Liver (tissue), 8 donors: ENCODE measurements at regions not wholly inside any gene's neighbourhood (a gene's known extent, or its start where the extent isn't known, plus 50 kb on each side); places are given as distances from the start of the nearest gene placed in this dataset.

Experiments used
- DNase-seq: peaks from one replicate; pipeline ENCODE4 v3.0.0-alpha.2; 2017; ENCODE audit warnings: low spot score
- H3K27ac ChIP-seq, 2 donors: one replicate each; pipeline ENCODE4 v1.7.0; 2013; ENCODE audit warnings: inconsistent platforms in 2 of 2, low read length in 2 of 2, control low read depth in 1 of 2, low read depth in 1 of 2, mild to moderate bottlenecking in 1 of 2
- H3K27me3 ChIP-seq, 4 donors: one replicate each; pipeline versions ENCODE4 v1.6.1 to v1.7.0; 2013; ENCODE audit warnings: low read length in 3 of 4, inconsistent platforms in 1 of 4, mild to moderate bottlenecking in 1 of 4, moderate library complexity in 1 of 4; ENCODE audit not compliant: control insufficient read depth in 4 of 4, insufficient read depth in 4 of 4
- H3K36me3 ChIP-seq, 4 donors: one replicate each; pipeline versions ENCODE4 v1.6.1 to v1.7.0; 2013; ENCODE audit warnings: low read length in 3 of 4, mild to moderate bottlenecking in 3 of 4, low read depth in 1 of 4, moderate library complexity in 1 of 4; ENCODE audit not compliant: control insufficient read depth in 4 of 4, insufficient read depth in 3 of 4
- H3K4me1 ChIP-seq, 4 donors: one replicate each; pipeline versions ENCODE4 v1.6.1 to v1.7.0; 2013; ENCODE audit warnings: low read length in 3 of 4, mild to moderate bottlenecking in 3 of 4, moderate library complexity in 1 of 4; ENCODE audit not compliant: control insufficient read depth in 4 of 4, insufficient read depth in 4 of 4
- H3K4me3 ChIP-seq, 3 donors: one replicate each; pipeline versions ENCODE4 v1.6.1 to v1.7.0; 2013; ENCODE audit warnings: low read length in 3 of 3, control low read depth in 1 of 3, low read depth in 1 of 3, mild to moderate bottlenecking in 1 of 3
- H3K9ac ChIP-seq, 2 donors: one replicate each; pipeline ENCODE4 v1.7.0; 2013; ENCODE audit warnings: low read length in 2 of 2, mild to moderate bottlenecking in 2 of 2, moderate library complexity in 2 of 2, control low read depth in 1 of 2, low read depth in 1 of 2
- H3K9me3 ChIP-seq, 4 donors: one replicate each; pipeline versions ENCODE4 v1.6.1 to v1.7.0; 2013; ENCODE audit warnings: low read length in 3 of 4; ENCODE audit not compliant: control insufficient read depth in 4 of 4
- EGR1 ChIP-seq, 2 donors: IDR thresholded peaks; 2 replicates each; pipeline ENCODE4 v1.6.1; 2016 to 2018; ENCODE audit warnings: antibody characterized with exemption in 2 of 2, low read depth in 2 of 2
- FOXA1 ChIP-seq: IDR thresholded peaks from 2 replicates; pipeline ENCODE4 v1.6.1; 2016; ENCODE audit warnings: antibody characterized with exemption
- FOXA2 ChIP-seq: IDR thresholded peaks from 2 replicates; pipeline ENCODE4 v1.6.1; 2016; ENCODE audit warnings: antibody characterized with exemption
- HNF4A ChIP-seq, 2 donors: conservative IDR thresholded peaks; 2 replicates each; pipeline ENCODE4 v1.6.1; 2016; ENCODE audit warnings: antibody characterized with exemption in 2 of 2, mild to moderate bottlenecking in 2 of 2
- HNF4G ChIP-seq: IDR thresholded peaks from 2 replicates; pipeline ENCODE4 v1.6.1; 2016; ENCODE audit warnings: antibody characterized with exemption
- NR2F2 ChIP-seq: IDR thresholded peaks from 2 replicates; pipeline ENCODE4 v1.6.1; 2016; ENCODE audit warnings: antibody characterized with exemption
- RAD21 ChIP-seq, 2 donors: IDR thresholded peaks; 2 replicates each; pipeline ENCODE4 v1.6.1; 2016; ENCODE audit warnings: antibody characterized with exemption in 2 of 2, mild to moderate bottlenecking in 2 of 2
- REST ChIP-seq: IDR thresholded peaks from 2 replicates; pipeline ENCODE4 v1.6.1; 2016; ENCODE audit warnings: antibody characterized with exemption, mild to moderate bottlenecking
- SP1 ChIP-seq: IDR thresholded peaks from 2 replicates; pipeline ENCODE4 v1.6.1; 2018; ENCODE audit warnings: antibody characterized with exemption, mild to moderate bottlenecking
- TAF1 ChIP-seq: conservative IDR thresholded peaks from 2 replicates; pipeline ENCODE4 v1.6.1; 2016; ENCODE audit warnings: antibody characterized with exemption, mild to moderate bottlenecking
- YY1 ChIP-seq: IDR thresholded peaks from 2 replicates; pipeline ENCODE4 v1.6.1; 2016; ENCODE audit warnings: antibody characterized with exemption, mild to moderate bottlenecking
- WGBS: extraction: QIAGEN DNeasy Blood & Tissue Kit; methylation state at CpG from one replicate; pipeline ENCODE4 v1.1.7; 2013; 5-methylcytosine and 5-hydroxymethylcytosine counted together
- TF ChIP-seq, protein P1 (sequence below): IDR thresholded peaks from 2 replicates; pipeline ENCODE4 v1.6.1; 2016; ENCODE audit warnings: antibody characterized with exemption
- TF ChIP-seq, protein P2 (sequence below): IDR thresholded peaks from 2 replicates; pipeline ENCODE4 v1.6.1; 2016; ENCODE audit warnings: antibody characterized with exemption
- TF ChIP-seq, protein P3 (sequence below): IDR thresholded peaks from 2 replicates; pipeline ENCODE4 v1.6.1; 2016; ENCODE audit warnings: antibody characterized with exemption
- TF ChIP-seq, protein P4 (sequence below): fragments of 150-350 bp; IDR thresholded peaks from 2 replicates; pipeline ENCODE4 v1.5.1; 2017; ENCODE audit warnings: improper control_type of control experiment, low read depth, low read length; ENCODE audit not compliant: missing input control
- donor health status: healthy.
- donor health status: healthy.
- donor health status: healthy.
- donor health status: healthy.
- donor health status: healthy.

DNA sequence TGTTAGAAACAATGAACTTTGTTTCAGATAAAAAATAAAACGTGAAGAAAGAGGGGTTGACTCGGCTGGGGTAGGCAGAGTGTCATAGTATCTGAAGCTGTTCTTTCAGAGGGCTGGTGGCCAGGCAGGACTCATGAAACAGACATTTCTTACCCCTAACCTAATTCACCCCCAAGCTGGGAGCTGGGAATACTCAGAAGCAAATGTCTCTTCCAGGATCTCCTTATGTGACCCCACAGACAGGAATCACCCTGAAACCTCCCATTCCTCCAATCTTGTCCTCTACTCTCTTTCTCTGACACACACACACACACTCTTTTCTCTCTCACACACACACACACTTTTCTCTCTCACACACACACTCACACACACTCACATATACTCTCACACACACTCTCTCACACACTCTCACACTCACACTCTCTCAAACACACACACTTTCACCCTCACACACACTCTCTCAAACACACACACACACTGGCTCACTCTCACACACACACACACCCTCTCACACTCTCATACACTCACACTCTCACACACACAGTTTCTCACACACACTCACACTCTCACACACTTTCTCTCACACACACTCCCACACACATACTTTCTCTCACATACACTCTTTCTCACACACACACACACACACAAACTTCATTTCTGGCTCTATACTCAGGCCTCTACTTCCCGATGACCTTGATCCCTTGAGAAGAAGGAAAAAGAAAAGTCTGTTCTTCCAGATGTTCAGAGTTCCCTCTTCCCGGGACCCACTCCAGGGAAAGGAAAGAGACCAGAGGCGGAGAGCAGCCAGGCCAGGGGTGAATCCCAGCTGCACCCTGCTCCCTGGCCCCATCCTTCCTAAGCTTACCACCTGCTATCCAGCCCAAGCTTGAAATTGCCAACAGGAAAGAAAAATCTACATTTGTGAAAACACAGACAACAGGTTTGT lies 167.7 kb downstream of the TXNL1 start (continued):
- TF ChIP-seq, protein P1, sequence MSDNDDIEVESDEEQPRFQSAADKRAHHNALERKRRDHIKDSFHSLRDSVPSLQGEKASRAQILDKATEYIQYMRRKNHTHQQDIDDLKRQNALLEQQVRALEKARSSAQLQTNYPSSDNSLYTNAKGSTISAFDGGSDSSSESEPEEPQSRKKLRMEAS = no peak
- TF ChIP-seq, protein P2, sequence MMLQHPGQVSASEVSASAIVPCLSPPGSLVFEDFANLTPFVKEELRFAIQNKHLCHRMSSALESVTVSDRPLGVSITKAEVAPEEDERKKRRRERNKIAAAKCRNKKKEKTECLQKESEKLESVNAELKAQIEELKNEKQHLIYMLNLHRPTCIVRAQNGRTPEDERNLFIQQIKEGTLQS = no peak

DNA sequence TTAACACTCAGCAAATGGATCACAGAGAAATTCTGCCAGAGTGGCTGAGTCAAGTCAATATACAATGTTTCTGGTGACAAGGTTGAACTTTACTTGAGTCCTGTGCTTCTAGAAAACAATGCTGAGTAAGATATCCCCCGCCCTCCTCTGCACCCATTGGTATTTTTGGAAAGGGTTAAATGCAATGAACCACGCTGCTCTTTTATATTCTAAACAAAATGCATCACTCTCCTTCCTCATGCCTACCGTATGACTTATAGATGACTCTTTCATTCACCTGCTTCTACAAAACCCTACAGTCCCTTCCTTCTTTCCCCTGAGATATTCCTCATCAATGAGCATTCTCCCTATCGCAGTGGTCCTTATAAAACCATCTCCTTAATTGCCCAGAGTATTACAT lies 168.8 kb downstream of the TXNL1 start:
- Histone ChIP-seq H3K36me3 (no peaks in the 10 kb centered on the region), H3K9ac (no peak overlapping the region), H3K9me3 (peaks cover 5 to 16% (median 8%) of the 10 kb centered on the region in 4 donors), H3K27me3 (no peaks in the 10 kb centered on the region), H3K4me1 (no peaks in the 10 kb centered on the region), H3K27ac (no peak overlapping the region), H3K4me3 (no peak overlapping the region)
- DNase-seq = no peak
- no peak for TF ChIP-seq TAF1
- no peak for TF ChIP-seq REST
- TF ChIP-seq, protein P3, sequence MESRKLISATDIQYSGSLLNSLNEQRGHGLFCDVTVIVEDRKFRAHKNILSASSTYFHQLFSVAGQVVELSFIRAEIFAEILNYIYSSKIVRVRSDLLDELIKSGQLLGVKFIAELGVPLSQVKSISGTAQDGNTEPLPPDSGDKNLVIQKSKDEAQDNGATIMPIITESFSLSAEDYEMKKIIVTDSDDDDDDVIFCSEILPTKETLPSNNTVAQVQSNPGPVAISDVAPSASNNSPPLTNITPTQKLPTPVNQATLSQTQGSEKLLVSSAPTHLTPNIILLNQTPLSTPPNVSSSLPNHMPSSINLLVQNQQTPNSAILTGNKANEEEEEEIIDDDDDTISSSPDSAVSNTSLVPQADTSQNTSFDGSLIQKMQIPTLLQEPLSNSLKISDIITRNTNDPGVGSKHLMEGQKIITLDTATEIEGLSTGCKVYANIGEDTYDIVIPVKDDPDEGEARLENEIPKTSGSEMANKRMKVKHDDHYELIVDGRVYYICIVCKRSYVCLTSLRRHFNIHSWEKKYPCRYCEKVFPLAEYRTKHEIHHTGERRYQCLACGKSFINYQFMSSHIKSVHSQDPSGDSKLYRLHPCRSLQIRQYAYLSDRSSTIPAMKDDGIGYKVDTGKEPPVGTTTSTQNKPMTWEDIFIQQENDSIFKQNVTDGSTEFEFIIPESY = no peak
- no peak for TF ChIP-seq HNF4G
- TF ChIP-seq SP1 = no peak
- no peak for TF ChIP-seq NR2F2
- TF ChIP-seq YY1 = no peak
- no peak for TF ChIP-seq HNF4A (conservative IDR thresholded peaks at IDR 0.05)
- TF ChIP-seq FOXA1 = no peak
- TF ChIP-seq EGR1 (IDR thresholded peaks at IDR 0.05; ENCODE audit: low read depth in 2 of 2) = no peak
- 90% methylated on average over 4 of the region's 4 CpGs for WGBS

DNA sequence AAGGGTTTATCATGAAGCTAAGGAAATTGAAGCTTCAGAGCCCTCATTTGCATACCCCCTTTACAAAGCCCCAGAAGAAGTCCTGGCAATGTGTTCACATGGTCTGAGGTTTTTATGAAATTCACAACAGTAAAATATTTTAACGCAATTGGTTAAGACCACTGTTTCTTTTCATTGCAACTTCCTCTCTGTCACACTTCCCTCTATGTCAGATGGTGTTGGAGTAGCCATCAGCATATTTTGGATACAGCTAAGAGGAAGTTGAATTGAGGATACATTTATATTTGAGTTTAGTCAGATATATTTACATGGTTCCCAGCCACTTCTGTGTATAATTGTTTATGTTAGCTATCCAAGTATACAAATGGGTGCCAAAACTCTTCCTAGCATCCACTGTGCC lies 170.0 kb downstream of the TXNL1 start:
- H3K4me1 ChIP-seq = no peaks in the 10 kb centered on the region
- DNase-seq = no peak
- H3K27me3 ChIP-seq = no peaks in the 10 kb centered on the region
- H3K4me3 ChIP-seq = no peak overlapping the region
- H3K27ac ChIP-seq = no peak overlapping the region
- H3K9ac ChIP-seq = no peak overlapping the region
- peaks cover 5 to 19% (median 10%) of the 10 kb centered on the region in 4 donors for H3K9me3 ChIP-seq
- 78% methylated on average over 1 of the region's 1 CpG for WGBS
- H3K36me3 ChIP-seq = no peaks in the 10 kb centered on the region
- no peak for TF ChIP-seq RAD21 (IDR thresholded peaks at IDR 0.05)
- TF ChIP-seq REST = no peak
- TF ChIP-seq FOXA2 = no peak
- TF ChIP-seq YY1 = no peak
- TF ChIP-seq, protein P2 = no peak
- TF ChIP-seq, protein P4, sequence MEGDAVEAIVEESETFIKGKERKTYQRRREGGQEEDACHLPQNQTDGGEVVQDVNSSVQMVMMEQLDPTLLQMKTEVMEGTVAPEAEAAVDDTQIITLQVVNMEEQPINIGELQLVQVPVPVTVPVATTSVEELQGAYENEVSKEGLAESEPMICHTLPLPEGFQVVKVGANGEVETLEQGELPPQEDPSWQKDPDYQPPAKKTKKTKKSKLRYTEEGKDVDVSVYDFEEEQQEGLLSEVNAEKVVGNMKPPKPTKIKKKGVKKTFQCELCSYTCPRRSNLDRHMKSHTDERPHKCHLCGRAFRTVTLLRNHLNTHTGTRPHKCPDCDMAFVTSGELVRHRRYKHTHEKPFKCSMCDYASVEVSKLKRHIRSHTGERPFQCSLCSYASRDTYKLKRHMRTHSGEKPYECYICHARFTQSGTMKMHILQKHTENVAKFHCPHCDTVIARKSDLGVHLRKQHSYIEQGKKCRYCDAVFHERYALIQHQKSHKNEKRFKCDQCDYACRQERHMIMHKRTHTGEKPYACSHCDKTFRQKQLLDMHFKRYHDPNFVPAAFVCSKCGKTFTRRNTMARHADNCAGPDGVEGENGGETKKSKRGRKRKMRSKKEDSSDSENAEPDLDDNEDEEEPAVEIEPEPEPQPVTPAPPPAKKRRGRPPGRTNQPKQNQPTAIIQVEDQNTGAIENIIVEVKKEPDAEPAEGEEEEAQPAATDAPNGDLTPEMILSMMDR = no peak
- no peak for TF ChIP-seq SP1
- no peak for TF ChIP-seq NR2F2
